Lower leg skin (tissue), 4 donors: ENCODE measurements at regions not wholly inside any gene's neighbourhood (a gene's known extent, or its start where the extent isn't known, plus 50 kb on each side); places are given as distances from the start of the nearest gene placed in this dataset.

Experiments used
- DNase-seq, 2 donors: peaks; one replicate each; pipeline ENCODE4 v3.0.0-alpha.2; 2019; ENCODE audit warnings: low spot score in 2 of 2
- H3K4me3 ChIP-seq: fragments of 200-600 bp; sonication (generic); 2 replicates; pipeline ENCODE4 v1.5.1; 2017; ENCODE audit warnings: mild to moderate bottlenecking, low read depth; ENCODE audit not compliant: poor library complexity, severe bottlenecking
- CTCF ChIP-seq, 3 donors: fragments of 450-650 bp; IDR thresholded peaks; one replicate each; pipeline ENCODE4 v1.5.1; 2016; ENCODE audit warnings: antibody characterized with exemption in 3 of 3, mild to moderate bottlenecking in 3 of 3, moderate library complexity in 2 of 3
- POLR2A ChIP-seq, 2 donors: fragments of 450-650 bp; IDR thresholded peaks; one replicate each; pipeline ENCODE4 v1.6.1; 2016 to 2017; ENCODE audit warnings: antibody characterized with exemption in 2 of 2, mild to moderate bottlenecking in 1 of 2, moderate library complexity in 1 of 2
- WGBS, 2 donors: methylation state at CpG; one replicate each; pipeline ENCODE4 v1.1.5; 2018; 5-methylcytosine and 5-hydroxymethylcytosine counted together
- intact Hi-C: fragments of 100-400 bp; cut with DNase I; formaldehyde crosslinking; loops from one replicate; pipeline ENCODE4 v1.15.0; 2023; ENCODE audit warnings: low total_unique reads

GRCh38 chr6:56745971-56746370 is 103.3 kb upstream of the DST start:
- intact Hi-C loops, result no loop called here
- TF ChIP-seq CTCF (IDR thresholded peaks at IDR 0.05) (no peak), POLR2A (IDR thresholded peaks at IDR 0.05) (no peak)
- DNase-seq, result no peak
- no peak overlapping the region for H3K4me3 ChIP-seq
- WGBS, 2 donors, result 58 to 66% methylated on average over 2 of the region's 2 CpGs

GRCh38 chr6:56745081-56745480 is 102.4 kb upstream of the DST start:
- 67 to 70% methylated on average over 2 of the region's 2 CpGs for WGBS, 2 donors
- TF ChIP-seq POLR2A (IDR thresholded peaks at IDR 0.05) (no peak), CTCF (IDR thresholded peaks at IDR 0.05) (no peak)
- intact Hi-C loops, result no loop called here
- no peak overlapping the region for H3K4me3 ChIP-seq
- no peak for DNase-seq

GRCh38 chr6:56744528-56744927 is 101.8 kb upstream of the DST start:
- 70 to 78% methylated on average over 3 of the region's 3 CpGs for WGBS, 2 donors
- TF ChIP-seq POLR2A (IDR thresholded peaks at IDR 0.05), result no peak
- TF ChIP-seq CTCF (IDR thresholded peaks at IDR 0.05), result no peak
- DNase-seq, result no peak
- intact Hi-C loops, result no loop called here
- no peak overlapping the region for H3K4me3 ChIP-seq

- TF ChIP-seq POLR2A (IDR thresholded peaks at IDR 0.05) (no peak), CTCF (IDR thresholded peaks at IDR 0.05) (no peak)
- 25 to 42% methylated on average over 6 of the region's 6 CpGs for WGBS, 2 donors
- no peak for DNase-seq
- intact Hi-C loops, result no loop called here
- no peak overlapping the region for H3K4me3 ChIP-seq
These were observed 99.6 kb upstream of the DST start for GRCh38 chr6:56742122-56742791.

- no peak for DNase-seq
- intact Hi-C loops, result no loop called here
- H3K4me3 ChIP-seq, result no peak overlapping the region
- TF ChIP-seq POLR2A (IDR thresholded peaks at IDR 0.05) (no peak), CTCF (IDR thresholded peaks at IDR 0.05) (no peak)
These were observed 98.8 kb upstream of the DST start for GRCh38 chr6:56741472-56741871.
